Tibial nerve (tissue), 4 donors: ENCODE measurements at regions not wholly inside any gene's neighbourhood (a gene's known extent, or its start where the extent isn't known, plus 50 kb on each side); places are given as distances from the start of the nearest gene placed in this dataset.

ENCODE experiments used
- DNase-seq, 2 donors: peaks; one replicate each; pipeline ENCODE4 v3.0.0-alpha.2; 2019; ENCODE audit warnings: low spot score in 2 of 2
- H3K27ac ChIP-seq, 4 donors: fragments of 200-600 bp; sonication (generic) in 3 of 4; one replicate each; pipeline ENCODE4 v1.5.1; 2017 to 2019; ENCODE audit warnings: mild to moderate bottlenecking in 1 of 4
- H3K27me3 ChIP-seq, 2 donors: fragments of 200-600 bp; sonication (generic) in 1 of 2; one replicate each; pipeline versions ENCODE4 v1.5.1 to v1.6.0; 2017 to 2019
- H3K36me3 ChIP-seq, 3 donors: fragments of 200-600 bp; sonication (generic); one replicate each; pipeline ENCODE4 v1.5.1; 2018 to 2019
- H3K4me1 ChIP-seq, 4 donors: fragments of 200-600 bp; sonication (generic) in 3 of 4; one replicate each; pipeline ENCODE4 v1.5.1; 2017 to 2019
- H3K4me3 ChIP-seq, 4 donors: fragments of 200-600 bp; sonication (generic) in 3 of 4; one replicate each; pipeline ENCODE4 v1.5.1; 2017 to 2019; ENCODE audit warnings: mild to moderate bottlenecking in 1 of 4, moderate library complexity in 1 of 4
- H3K9me3 ChIP-seq, 4 donors: fragments of 200-600 bp; sonication (generic) in 3 of 4; one replicate each; pipeline ENCODE4 v1.5.1; 2017 to 2019
- EP300 ChIP-seq, 2 donors: sonication (generic); formaldehyde crosslinking; IDR thresholded peaks; one replicate each; pipeline ENCODE4 v1.6.1; 2017; ENCODE audit warnings: antibody characterized with exemption in 2 of 2, mild to moderate bottlenecking in 1 of 2
- POLR2A ChIP-seq, 2 donors: fragments of 450-650 bp; IDR thresholded peaks; one replicate each; pipeline ENCODE4 v1.6.1; 2017; ENCODE audit warnings: antibody characterized with exemption in 2 of 2, mild to moderate bottlenecking in 2 of 2, moderate library complexity in 2 of 2
- WGBS, 2 donors: methylation state at CpG; one replicate each; pipeline ENCODE4 v1.1.5; 2018; 5-methylcytosine and 5-hydroxymethylcytosine counted together
- TF ChIP-seq, protein P1 (sequence below), 5 experiments: fragments of 200-600 bp in 3 of 5; fragments of 450-650 bp in 2 of 5; sonication (generic) in 3 of 5; IDR thresholded peaks; one replicate each; pipeline ENCODE4 v1.5.1; 2016 to 2019; ENCODE audit warnings: antibody characterized with exemption in 5 of 5, mild to moderate bottlenecking in 3 of 5, moderate library complexity in 2 of 5

DNA sequence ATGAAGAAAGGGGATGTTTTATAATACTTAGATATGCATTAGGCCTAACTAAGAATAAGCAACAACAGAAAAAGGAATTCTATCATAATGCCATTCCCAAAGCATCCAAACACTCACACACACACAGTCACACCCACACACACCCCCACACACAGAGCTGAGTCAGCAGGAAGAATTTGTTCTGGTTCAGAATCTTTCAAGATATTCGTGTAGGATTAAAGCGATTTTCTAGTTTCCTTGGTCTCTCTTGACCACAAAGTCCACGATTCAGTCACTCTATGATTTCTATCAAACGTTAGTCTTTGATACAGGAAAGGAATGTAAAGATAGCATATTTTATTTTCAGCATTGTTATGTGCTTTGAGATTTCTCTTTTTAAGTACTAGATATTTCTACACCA is 382.6 kb upstream of the DCN start:
- DNase-seq: no peak
- WGBS, 2 donors: 45 to 51% methylated on average over 4 of the region's 4 CpGs
- Histone ChIP-seq H3K36me3 (no peaks in the 10 kb centered on the region), H3K9me3 (no peaks in the 10 kb centered on the region), H3K4me3 (no peak overlapping the region), H3K27ac (peak overlapping the region in 1 of 4 donors; percentile 44), H3K27me3 (no peaks in the 10 kb centered on the region), H3K4me1 (peaks cover 0 to 29% (median 0%) of the 10 kb centered on the region in 4 donors)
- TF ChIP-seq POLR2A (IDR thresholded peaks at IDR 0.05): no peak
- TF ChIP-seq, protein P1, sequence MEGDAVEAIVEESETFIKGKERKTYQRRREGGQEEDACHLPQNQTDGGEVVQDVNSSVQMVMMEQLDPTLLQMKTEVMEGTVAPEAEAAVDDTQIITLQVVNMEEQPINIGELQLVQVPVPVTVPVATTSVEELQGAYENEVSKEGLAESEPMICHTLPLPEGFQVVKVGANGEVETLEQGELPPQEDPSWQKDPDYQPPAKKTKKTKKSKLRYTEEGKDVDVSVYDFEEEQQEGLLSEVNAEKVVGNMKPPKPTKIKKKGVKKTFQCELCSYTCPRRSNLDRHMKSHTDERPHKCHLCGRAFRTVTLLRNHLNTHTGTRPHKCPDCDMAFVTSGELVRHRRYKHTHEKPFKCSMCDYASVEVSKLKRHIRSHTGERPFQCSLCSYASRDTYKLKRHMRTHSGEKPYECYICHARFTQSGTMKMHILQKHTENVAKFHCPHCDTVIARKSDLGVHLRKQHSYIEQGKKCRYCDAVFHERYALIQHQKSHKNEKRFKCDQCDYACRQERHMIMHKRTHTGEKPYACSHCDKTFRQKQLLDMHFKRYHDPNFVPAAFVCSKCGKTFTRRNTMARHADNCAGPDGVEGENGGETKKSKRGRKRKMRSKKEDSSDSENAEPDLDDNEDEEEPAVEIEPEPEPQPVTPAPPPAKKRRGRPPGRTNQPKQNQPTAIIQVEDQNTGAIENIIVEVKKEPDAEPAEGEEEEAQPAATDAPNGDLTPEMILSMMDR (IDR thresholded peaks at IDR 0.05): no peak
- TF ChIP-seq EP300 (IDR thresholded peaks at IDR 0.05): no peak

DNA sequence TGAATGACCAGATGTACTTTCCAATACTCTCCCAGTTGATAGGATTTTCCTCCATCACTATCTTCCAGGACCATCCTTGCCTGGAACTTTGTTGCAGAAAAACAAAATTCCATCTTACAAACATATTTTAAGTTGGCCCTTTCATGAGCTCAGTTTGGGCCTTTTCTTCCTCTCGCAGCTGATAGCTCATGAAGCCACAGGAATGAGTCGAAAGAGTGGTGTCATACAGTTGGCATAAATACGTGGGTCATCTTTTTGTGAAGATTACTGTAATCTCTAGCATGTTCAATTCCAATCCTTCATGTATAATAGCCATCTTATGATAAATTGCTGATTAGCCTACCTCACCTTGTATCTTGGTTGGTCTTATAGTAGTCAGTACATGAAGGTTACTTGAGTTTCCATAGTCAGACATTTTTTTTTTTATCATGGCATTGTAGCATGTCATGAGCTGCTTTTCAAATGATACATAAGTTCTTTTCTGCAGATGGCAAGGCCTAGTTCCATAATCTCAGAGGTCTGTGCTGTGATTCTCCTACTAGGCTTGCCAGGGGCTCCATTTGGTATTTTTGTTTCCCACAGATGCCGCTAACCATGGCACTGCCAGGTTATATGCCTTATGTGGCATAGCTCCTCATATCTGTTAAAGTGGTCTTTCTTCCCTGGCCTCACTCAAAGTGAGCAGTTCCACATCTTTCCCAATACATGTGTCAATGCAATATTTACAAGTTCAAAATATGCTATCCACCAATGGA is 380.6 kb upstream of the DCN start:
- Histone ChIP-seq H3K4me1 (peaks cover 0 to 29% (median 0%) of the 10 kb centered on the region in 4 donors), H3K4me3 (no peak overlapping the region), H3K27ac (no peak overlapping the region), H3K27me3 (no peaks in the 10 kb centered on the region), H3K36me3 (no peaks in the 10 kb centered on the region), H3K9me3 (peaks cover 0 to 11% (median 0%) of the 10 kb centered on the region in 4 donors)
- WGBS, 2 donors: 95 to 98% methylated on average over 4 of the region's 4 CpGs
- no peak for DNase-seq
- TF ChIP-seq POLR2A (IDR thresholded peaks at IDR 0.05): no peak
- TF ChIP-seq, protein P1 (IDR thresholded peaks at IDR 0.05): no peak
- TF ChIP-seq EP300 (IDR thresholded peaks at IDR 0.05): no peak

DNA sequence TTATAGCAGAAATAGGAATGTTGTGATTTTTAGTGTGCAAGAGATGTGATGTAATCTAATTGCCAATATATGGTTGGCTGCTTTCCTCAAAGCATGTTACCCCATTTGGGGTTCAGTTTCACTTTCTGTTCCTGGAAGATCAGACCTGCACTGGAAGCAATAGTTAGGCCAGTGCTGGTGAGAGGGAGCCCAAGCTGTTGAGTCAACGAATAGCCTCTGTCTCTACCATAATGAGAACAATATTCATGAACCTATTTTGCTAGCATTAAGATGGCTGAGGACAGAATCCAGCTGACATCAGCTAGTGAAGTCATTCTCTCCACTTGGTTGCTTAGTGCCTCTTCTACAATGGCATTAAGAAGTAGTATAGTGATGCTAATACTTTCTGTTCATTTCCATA is 379.9 kb upstream of the DCN start:
- Histone ChIP-seq H3K27ac (no peak overlapping the region), H3K9me3 (peaks cover 0 to 11% (median 0%) of the 10 kb centered on the region in 4 donors)
- WGBS, 2 donors: 88 to 95% methylated on average over 1 of the region's 1 CpG

DNA sequence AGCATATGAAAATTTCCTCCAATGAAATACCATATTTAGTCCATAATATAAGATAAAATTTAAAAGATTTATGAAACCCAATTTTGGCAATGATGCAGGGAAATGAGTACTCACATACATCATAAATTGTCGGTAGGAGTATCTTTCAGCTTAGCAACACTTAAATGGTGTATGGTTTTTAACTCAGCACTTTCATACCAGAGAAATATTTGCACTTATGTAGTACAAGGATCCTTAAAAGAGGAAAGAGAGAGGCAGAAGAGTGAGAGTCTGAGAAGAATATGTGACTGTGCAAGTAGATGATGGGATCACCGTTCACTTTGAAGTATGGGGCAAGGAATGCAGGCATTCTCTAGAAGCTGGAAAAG is 379.3 kb upstream of the DCN start:
- DNase-seq: no peak
- no peaks in the 10 kb centered on the region for H3K27me3 ChIP-seq
- H3K4me3 ChIP-seq: no peak overlapping the region
- TF ChIP-seq EP300 (IDR thresholded peaks at IDR 0.05) (no peak), POLR2A (IDR thresholded peaks at IDR 0.05) (no peak)
- TF ChIP-seq, protein P1 (IDR thresholded peaks at IDR 0.05): no peak
- peaks cover 0 to 29% (median 0%) of the 10 kb centered on the region in 4 donors for H3K4me1 ChIP-seq
- H3K36me3 ChIP-seq: no peaks in the 10 kb centered on the region
- peaks cover 0 to 11% (median 0%) of the 10 kb centered on the region in 4 donors for H3K9me3 ChIP-seq
- H3K27ac ChIP-seq: no peak overlapping the region
- 71 to 77% methylated on average over 2 of the region's 2 CpGs for whole genome bisulfite sequencing, 2 donors

More for the DNA sequence above, 379.9 kb upstream of the DCN start:
- TF ChIP-seq EP300 (IDR thresholded peaks at IDR 0.05) (no peak), POLR2A (IDR thresholded peaks at IDR 0.05) (no peak)
- TF ChIP-seq, protein P1 (IDR thresholded peaks at IDR 0.05): no peak
- Histone ChIP-seq H3K4me1 (peaks cover 0 to 29% (median 0%) of the 10 kb centered on the region in 4 donors), H3K27me3 (no peaks in the 10 kb centered on the region), H3K4me3 (no peak overlapping the region), H3K36me3 (no peaks in the 10 kb centered on the region)
- DNase-seq: no peak

DNA sequence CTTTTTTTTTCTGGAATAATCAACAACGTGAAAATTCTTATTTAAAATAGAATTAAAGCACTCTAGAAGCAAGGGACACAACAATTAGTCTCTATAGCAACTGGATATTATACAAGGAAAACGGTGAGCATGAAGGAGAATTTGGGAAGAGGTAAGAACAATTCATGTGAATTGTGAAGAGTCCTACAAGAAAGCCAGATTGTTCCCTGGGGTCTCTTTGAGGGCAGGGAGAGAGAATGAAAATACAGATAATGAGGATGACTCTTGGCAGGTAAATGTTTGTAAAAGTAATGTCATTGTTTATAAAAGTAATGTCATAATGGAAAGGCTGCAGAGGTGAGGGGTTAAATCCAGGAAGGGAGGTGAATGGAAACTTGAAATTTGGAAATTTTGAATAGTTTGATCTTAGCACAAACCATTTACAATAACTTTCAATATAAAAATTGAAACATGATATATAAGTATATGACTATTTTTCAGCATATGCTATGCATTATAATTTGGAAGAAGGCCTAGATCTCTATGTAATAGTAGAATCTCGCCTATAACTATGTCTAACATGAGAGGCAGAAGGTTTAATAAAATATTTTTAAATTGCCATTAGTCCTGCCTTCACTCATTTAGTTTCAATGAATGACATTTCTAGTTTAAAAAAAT is 378.8 kb upstream of the DCN start:
- WGBS, 2 donors: 51 to 60% methylated on average over 3 of the region's 3 CpGs
- Histone ChIP-seq H3K27ac (no peak overlapping the region), H3K9me3 (peaks cover 0 to 11% (median 0%) of the 10 kb centered on the region in 4 donors), H3K4me3 (no peak overlapping the region), H3K27me3 (no peaks in the 10 kb centered on the region), H3K36me3 (no peaks in the 10 kb centered on the region), H3K4me1 (peaks cover 0 to 27% (median 0%) of the 10 kb centered on the region in 4 donors)
- no peak for DNase-seq
- TF ChIP-seq, protein P1 (IDR thresholded peaks at IDR 0.05): no peak
- TF ChIP-seq POLR2A (IDR thresholded peaks at IDR 0.05): no peak
